Breast epithelium (tissue), 4 donors: ENCODE measurements at regions not wholly inside any gene's neighbourhood (a gene's known extent, or its start where the extent isn't known, plus 50 kb on each side); places are given as distances from the start of the nearest gene placed in this dataset.

Experiments used
- DNase-seq, 2 donors: peaks; one replicate each; pipeline ENCODE4 v3.0.0-alpha.2; 2019; ENCODE audit warnings: low spot score in 2 of 2
- H3K27ac ChIP-seq, 2 donors: fragments of 200-600 bp; sonication (generic) in 1 of 2; one replicate each; pipeline ENCODE4 v1.5.1; 2016 to 2019; ENCODE audit warnings: mild to moderate bottlenecking in 1 of 2
- H3K27me3 ChIP-seq, 2 donors: fragments of 200-600 bp; sonication (generic) in 1 of 2; one replicate each; pipeline versions ENCODE4 v1.5.1 to v1.6.0; 2017 to 2019; ENCODE audit warnings: control low read depth in 1 of 2, mild to moderate bottlenecking in 1 of 2
- H3K36me3 ChIP-seq: fragments of 200-600 bp; one replicate; pipeline ENCODE4 v1.5.1; 2019
- H3K4me1 ChIP-seq, 2 donors: fragments of 200-600 bp; sonication (generic); one replicate each; pipeline ENCODE4 v1.5.1; 2016 to 2019; ENCODE audit warnings: control low read depth in 1 of 2
- H3K4me3 ChIP-seq, 3 donors: fragments of 200-600 bp; sonication (generic); 1 replicate in 2 of 3; 2 replicates in 1 of 3; pipeline ENCODE4 v1.5.1; 2016 to 2019; ENCODE audit warnings: mild to moderate bottlenecking in 3 of 3, moderate library complexity in 2 of 3
- H3K9me3 ChIP-seq, 2 donors: fragments of 200-600 bp; sonication (generic) in 1 of 2; one replicate each; pipeline ENCODE4 v1.5.1; 2016 to 2019; ENCODE audit warnings: control low read depth in 1 of 2
- CTCF ChIP-seq, 3 donors: fragments of 450-650 bp; IDR thresholded peaks; one replicate each; pipeline ENCODE4 v1.5.1; 2016 to 2017; ENCODE audit warnings: antibody characterized with exemption in 3 of 3, mild to moderate bottlenecking in 3 of 3, moderate library complexity in 3 of 3
- POLR2A ChIP-seq: fragments of 450-650 bp; IDR thresholded peaks from one replicate; pipeline ENCODE4 v1.6.1; 2016; ENCODE audit warnings: antibody characterized with exemption, mild to moderate bottlenecking, moderate library complexity
- POLR2AphosphoS5 ChIP-seq, 3 donors: sonication (generic); formaldehyde crosslinking; IDR thresholded peaks; one replicate each; pipeline ENCODE4 v1.6.1; 2017; ENCODE audit warnings: antibody characterized with exemption in 3 of 3
- intact Hi-C: fragments of 100-400 bp; cut with DNase I; formaldehyde crosslinking; loops from one replicate; pipeline ENCODE4 v1.15.1; 2023; ENCODE audit warnings: low total_unique reads

DNA sequence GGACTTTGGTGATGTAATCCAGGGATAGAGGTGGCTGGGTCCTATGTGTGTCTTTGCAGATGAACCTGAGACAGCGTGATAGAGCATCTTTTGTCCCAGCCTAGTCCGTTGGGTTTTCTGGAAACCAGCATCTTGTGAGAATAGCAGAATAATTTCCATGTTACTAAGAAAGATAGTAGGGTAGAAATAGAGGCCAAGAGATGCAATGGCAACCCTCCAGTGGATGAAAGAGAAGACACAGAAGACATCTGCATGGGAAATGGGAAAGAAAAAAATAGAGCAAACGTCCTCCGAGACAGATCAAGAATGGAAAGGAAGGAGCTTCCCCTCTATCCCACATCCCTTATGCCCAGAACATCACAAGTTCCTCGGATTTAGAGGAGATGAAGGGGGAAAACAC is 409.3 kb upstream of the TMEM132C start:
- no peak for DNase-seq
- no peaks in the 10 kb centered on the region for H3K9me3 ChIP-seq
- no peak for TF ChIP-seq POLR2AphosphoS5 (IDR thresholded peaks at IDR 0.05)
- no peak for TF ChIP-seq CTCF (IDR thresholded peaks at IDR 0.05)
- TF ChIP-seq POLR2A = no peak
- intact Hi-C loops = no loop called here
- no peak overlapping the region for H3K27ac ChIP-seq
- H3K36me3 ChIP-seq = no peaks in the 10 kb centered on the region
- H3K4me1 ChIP-seq = no peaks in the 10 kb centered on the region
- no peak overlapping the region for H3K4me3 ChIP-seq
- no peaks in the 10 kb centered on the region for H3K27me3 ChIP-seq

DNA sequence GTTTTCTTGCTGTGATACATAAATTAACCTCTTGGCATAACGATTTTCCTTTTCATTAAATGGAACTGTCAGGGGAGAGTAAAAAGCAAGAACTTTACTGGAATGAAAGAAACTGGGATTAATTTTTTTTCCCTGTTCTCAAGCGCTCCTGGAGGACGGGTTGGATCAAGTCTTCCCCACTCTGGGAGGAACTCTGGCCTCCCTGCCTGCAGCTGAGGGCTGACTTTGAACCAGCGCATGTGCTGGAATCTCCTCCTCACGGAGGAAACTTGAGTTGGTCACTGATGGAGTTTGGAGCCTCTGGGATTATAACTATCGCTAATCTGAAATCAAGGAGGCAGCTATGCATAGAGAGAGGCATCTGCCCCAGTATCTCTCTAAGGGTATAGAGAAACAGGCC is 406.4 kb upstream of the TMEM132C start:
- no peaks in the 10 kb centered on the region for H3K4me1 ChIP-seq
- H3K27ac ChIP-seq = no peak overlapping the region
- DNase-seq = no peak
- peaks cover 0 to 9% of the 10 kb centered on the region in 2 donors for H3K9me3 ChIP-seq
- H3K4me3 ChIP-seq = no peak overlapping the region
- H3K36me3 ChIP-seq = no peaks in the 10 kb centered on the region
- H3K27me3 ChIP-seq = no peaks in the 10 kb centered on the region
- TF ChIP-seq CTCF (IDR thresholded peaks at IDR 0.05) (no peak), POLR2A (no peak), POLR2AphosphoS5 (IDR thresholded peaks at IDR 0.05) (no peak)
- intact Hi-C loops = no loop called here

GRCh38 chr12:127861406-127861805 is 405.6 kb upstream of the TMEM132C start:
- intact Hi-C loops = no loop called here
- TF ChIP-seq CTCF (IDR thresholded peaks at IDR 0.05) = no peak
- no peak for TF ChIP-seq POLR2A
- TF ChIP-seq POLR2AphosphoS5 (IDR thresholded peaks at IDR 0.05) = no peak
- DNase-seq = no peak

DNA sequence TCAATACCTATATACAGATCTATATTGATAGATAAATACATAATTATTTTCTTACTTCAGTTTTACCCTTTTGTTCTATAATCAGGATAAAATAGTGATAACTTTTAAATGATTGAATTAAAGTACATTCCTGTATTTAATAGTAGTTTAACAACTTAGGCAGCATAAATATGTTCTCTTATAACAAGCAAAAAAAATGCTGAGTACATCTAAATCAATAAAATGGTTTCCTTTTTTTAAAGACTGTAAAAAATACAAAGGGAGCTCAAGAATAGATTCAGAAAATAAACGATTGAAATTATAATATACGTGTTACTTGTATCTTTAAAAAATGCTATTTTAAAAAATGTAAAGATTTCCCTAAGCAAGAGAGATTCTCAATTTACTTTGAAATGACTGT is 393.7 kb upstream of the TMEM132C start:
- Histone ChIP-seq H3K27ac (no peak overlapping the region), H3K9me3 (no peaks in the 10 kb centered on the region), H3K4me1 (no peaks in the 10 kb centered on the region), H3K27me3 (no peaks in the 10 kb centered on the region), H3K36me3 (no peaks in the 10 kb centered on the region), H3K4me3 (no peak overlapping the region)
- TF ChIP-seq CTCF (IDR thresholded peaks at IDR 0.05) (no peak), POLR2A (no peak), POLR2AphosphoS5 (IDR thresholded peaks at IDR 0.05) (no peak)
- no peak for DNase-seq
- intact Hi-C loops = loop anchor here (5.0 kb wide), 1 partner anchor 76 kb away; no protein-coding TSS in a partner anchor

More at GRCh38 chr12:127861406-127861805, 405.6 kb upstream of the TMEM132C start:
- Histone ChIP-seq H3K27me3 (no peaks in the 10 kb centered on the region), H3K9me3 (peaks cover 5 to 14% of the 10 kb centered on the region in 2 donors), H3K27ac (no peak overlapping the region), H3K36me3 (no peaks in the 10 kb centered on the region), H3K4me3 (no peak overlapping the region), H3K4me1 (no peaks in the 10 kb centered on the region)

DNA sequence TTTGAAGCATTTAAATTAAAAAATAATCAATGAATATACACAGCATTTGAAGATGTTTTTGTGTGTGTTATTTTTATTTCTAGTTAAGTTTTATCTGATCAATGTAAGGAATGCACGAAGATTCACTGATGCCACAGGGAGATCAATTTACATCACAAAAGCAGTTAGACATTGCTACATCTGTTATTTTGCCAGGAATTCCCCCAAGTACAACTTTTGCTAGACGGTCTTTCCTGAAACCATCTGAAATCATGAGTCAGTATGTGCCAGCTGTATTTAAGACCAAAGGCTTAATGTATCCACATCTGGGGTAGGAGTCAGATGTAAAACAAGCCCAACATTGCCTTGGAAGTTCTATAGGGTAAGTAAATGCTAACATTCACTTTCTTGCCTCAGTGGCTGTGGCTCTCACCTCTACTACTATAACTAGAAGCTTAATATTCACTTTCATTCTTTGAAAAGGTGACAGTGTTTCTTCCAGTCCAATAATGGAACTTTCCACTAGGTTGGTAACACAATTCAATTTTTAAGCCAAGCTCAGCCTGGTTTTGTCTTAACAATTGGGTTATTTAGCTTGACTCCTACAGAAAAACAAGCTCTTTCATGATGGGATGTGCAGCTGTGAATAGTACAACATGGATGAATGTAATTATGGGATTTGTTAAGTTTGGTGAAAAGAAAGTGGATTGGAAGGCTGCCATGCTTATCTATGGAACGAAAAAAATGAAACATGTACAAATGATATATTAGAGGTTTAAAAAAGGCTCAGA is 385.4 kb upstream of the TMEM132C start:
- Histone ChIP-seq H3K4me1 (no peaks in the 10 kb centered on the region), H3K27ac (no peak overlapping the region), H3K4me3 (no peak overlapping the region), H3K36me3 (no peaks in the 10 kb centered on the region), H3K9me3 (no peaks in the 10 kb centered on the region), H3K27me3 (no peaks in the 10 kb centered on the region)
- TF ChIP-seq POLR2A = no peak
- no peak for TF ChIP-seq POLR2AphosphoS5 (IDR thresholded peaks at IDR 0.05)
- TF ChIP-seq CTCF (IDR thresholded peaks at IDR 0.05) = no peak
- DNase-seq = no peak
- intact Hi-C loops = no loop called here
